ENCODE measurements at regions not wholly inside any gene's neighbourhood (a gene's known extent, or its start where the extent isn't known, plus 50 kb on each side); places are given as distances from the start of the nearest gene placed in this dataset.

- no peak for DNase-seq
Measured at GRCh38 chr17:74059479-74060240, 143.8 kb upstream of the RPL38 start.

GRCh38 chr17:74061758-74062157 is 141.7 kb upstream of the RPL38 start:
- DNase-seq: no peak

- DNase-seq: no peak
Measured at GRCh38 chr17:74062234-74062633, 141.2 kb upstream of the RPL38 start.

GRCh38 chr17:74063439-74063838 is 140.0 kb upstream of the RPL38 start:
- no peak for DNase-seq

- no peak for DNase-seq
Measured at GRCh38 chr17:74070374-74070773, 133.1 kb upstream of the RPL38 start.

- no peak for DNase-seq
Measured at GRCh38 chr17:74070998-74071679, 132.3 kb upstream of the RPL38 start.

GRCh38 chr17:74072340-74072739 is 131.1 kb upstream of the RPL38 start:
- DNase-seq: no peak

- no peak for DNase-seq
Measured at GRCh38 chr17:74076446-74076845, 127.0 kb upstream of the RPL38 start.

GRCh38 chr17:74077231-74077630 is 126.2 kb upstream of the RPL38 start:
- DNase-seq: no peak

GRCh38 chr17:74078363-74078941 is 125.0 kb upstream of the RPL38 start:
- DNase-seq: no peak

GRCh38 chr17:74079537-74080300 is 123.8 kb upstream of the RPL38 start:
- no peak for DNase-seq

GRCh38 chr17:74080656-74081582 is 122.6 kb upstream of the RPL38 start:
- DNase-seq: no peak

GRCh38 chr17:74082886-74083285 is 120.6 kb upstream of the RPL38 start:
- DNase-seq: no peak

- no peak for DNase-seq
Measured at GRCh38 chr17:74083321-74083720, 120.2 kb upstream of the RPL38 start.

GRCh38 chr17:74085434-74085833 is 118.0 kb upstream of the RPL38 start:
- DNase-seq: no peak

- DNase-seq: no peak
Measured at GRCh38 chr17:74087002-74087585, 116.4 kb upstream of the RPL38 start.

GRCh38 chr17:74088285-74088933 is 115.1 kb upstream of the RPL38 start:
- no peak for DNase-seq

- DNase-seq: no peak
Measured at GRCh38 chr17:74088934-74089329, 114.5 kb upstream of the RPL38 start.

GRCh38 chr17:74089380-74089779 is 114.1 kb upstream of the RPL38 start:
- no peak for DNase-seq

- DNase-seq: no peak
Measured at GRCh38 chr17:74089869-74090464, 113.5 kb upstream of the RPL38 start.

- no peak for DNase-seq
Measured at GRCh38 chr17:74094651-74095050, 108.8 kb upstream of the RPL38 start.

Data from activated CD4-positive, alpha-beta T cell treated with anti-CD3 and anti-CD28 coated beads for 1 hour (primary cell).